ENCODE measurements at regions not wholly inside any gene's neighbourhood (a gene's known extent, or its start where the extent isn't known, plus 50 kb on each side); places are given as distances from the start of the nearest gene placed in this dataset.

DNA sequence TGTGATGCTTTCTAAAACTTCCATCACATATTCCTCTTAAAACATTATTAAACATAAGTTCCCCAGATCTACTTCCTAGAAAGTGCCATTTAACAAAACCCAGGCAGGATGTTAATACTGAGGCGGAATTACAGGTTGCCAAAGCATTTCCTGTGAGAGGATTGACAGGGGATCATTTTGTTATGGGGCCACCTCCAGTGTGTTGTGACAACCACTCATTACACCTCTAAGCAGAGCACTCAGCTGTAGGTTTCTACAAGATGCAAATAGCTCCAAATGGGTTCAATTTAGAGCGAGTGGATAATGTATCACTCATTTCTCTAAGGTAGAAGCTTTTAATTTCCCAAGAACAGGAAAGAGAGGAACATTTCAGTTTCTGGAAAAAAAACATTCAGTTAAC lies 1429.5 kb upstream of the ACVR2A start:
- DNase-seq = no peak
- CTCF ChIA-PET = no interaction called here

DNA sequence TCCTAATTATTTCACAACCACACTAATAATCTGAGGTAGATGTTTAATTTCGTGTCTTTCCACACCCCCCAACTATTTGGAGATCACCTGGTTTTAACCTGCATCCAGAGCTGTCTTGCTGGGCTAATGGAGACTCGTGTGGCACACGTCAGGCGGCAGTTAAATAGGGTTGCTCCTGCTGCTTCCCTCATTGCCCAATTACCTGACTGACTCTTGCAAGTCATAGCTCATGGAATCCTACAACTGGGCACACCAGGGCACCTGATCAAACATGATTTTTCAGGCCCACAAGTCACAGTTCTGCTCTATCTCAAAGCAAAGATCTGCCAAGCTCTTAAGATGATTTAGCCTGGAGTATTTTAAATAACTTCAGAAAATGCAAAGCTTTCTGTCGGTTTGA lies 1430.4 kb upstream of the ACVR2A start:
- Histone ChIP-seq H3K27ac (no peak overlapping the region), H3K9me2 (ENCODE audit: insufficient read depth) (no peaks in the 10 kb centered on the region), H3K4me1 (replicated peaks; ENCODE audit: insufficient read depth) (no peaks in the 10 kb centered on the region), H3K27me3 (ENCODE audit: insufficient read depth, low read depth) (no peaks in the 10 kb centered on the region), H2AFZ (no peak overlapping the region), H3K36me3 (ENCODE audit: low read depth) (no peaks in the 10 kb centered on the region), H3K4me2 (no peak overlapping the region), H4K20me1 (ENCODE audit: insufficient read depth) (no peaks in the 10 kb centered on the region), H3K4me3 (no peak overlapping the region), H3K9me3 (ENCODE audit: insufficient read depth, low read depth) (no peaks in the 10 kb centered on the region), H3F3A (ENCODE audit: insufficient read depth, low read depth) (no peaks in the 10 kb centered on the region), H3K79me2 (ENCODE audit: low read depth) (no peaks in the 10 kb centered on the region)
- intact Hi-C loops (cut with micrococcal nuclease; ENCODE audit: unreplicated experiment) = no loop called here
- BruUV-seq (replicated peaks) = no TSS peak
- POLR2A ChIA-PET (ENCODE audit: unreplicated experiment) = no interaction called here
- DNase-seq = no peak
- CTCF ChIA-PET = no interaction called here
- no peak for TF ChIP-seq CTCF (conservative IDR thresholded peaks at IDR 0.05)
- TF ChIP-seq EZH2 (IDR thresholded peaks at IDR 0.05; ENCODE audit: low read depth) = no peak

More for the DNA sequence above, 1429.5 kb upstream of the ACVR2A start:
- no TSS peak for BruUV-seq (replicated peaks)
- TF ChIP-seq EZH2 (IDR thresholded peaks at IDR 0.05; ENCODE audit: low read depth) = no peak
- no peak for TF ChIP-seq CTCF (conservative IDR thresholded peaks at IDR 0.05)
- H3K9me3 ChIP-seq (ENCODE audit: insufficient read depth, low read depth) = no peaks in the 10 kb centered on the region
- intact Hi-C loops (cut with micrococcal nuclease; ENCODE audit: unreplicated experiment) = no loop called here
- no peak overlapping the region for H3K27ac ChIP-seq
- H3F3A ChIP-seq (ENCODE audit: insufficient read depth, low read depth) = no peaks in the 10 kb centered on the region
- no peak overlapping the region for H3K4me3 ChIP-seq
- no peaks in the 10 kb centered on the region for H3K4me1 ChIP-seq (replicated peaks; ENCODE audit: insufficient read depth)
- no peaks in the 10 kb centered on the region for H3K27me3 ChIP-seq (ENCODE audit: insufficient read depth, low read depth)
- H4K20me1 ChIP-seq (ENCODE audit: insufficient read depth) = no peaks in the 10 kb centered on the region
- no peaks in the 10 kb centered on the region for H3K79me2 ChIP-seq (ENCODE audit: low read depth)
- H3K4me2 ChIP-seq = no peak overlapping the region
- no peaks in the 10 kb centered on the region for H3K9me2 ChIP-seq (ENCODE audit: insufficient read depth)
- no peaks in the 10 kb centered on the region for H3K36me3 ChIP-seq (ENCODE audit: low read depth)
- POLR2A ChIA-PET (ENCODE audit: unreplicated experiment) = no interaction called here
- H2AFZ ChIP-seq = no peak overlapping the region

- H3K4me1 ChIP-seq (replicated peaks; ENCODE audit: insufficient read depth) = no peaks in the 10 kb centered on the region
- intact Hi-C loops (cut with micrococcal nuclease; ENCODE audit: unreplicated experiment) = no loop called here
- no peaks in the 10 kb centered on the region for H4K20me1 ChIP-seq (ENCODE audit: insufficient read depth)
- no TSS peak for BruUV-seq (replicated peaks)
- no peaks in the 10 kb centered on the region for H3K9me2 ChIP-seq (ENCODE audit: insufficient read depth)
- H3K36me3 ChIP-seq (ENCODE audit: low read depth) = no peaks in the 10 kb centered on the region
- H3F3A ChIP-seq (ENCODE audit: insufficient read depth, low read depth) = no peaks in the 10 kb centered on the region
- no peak for DNase-seq
- no peak overlapping the region for H3K4me3 ChIP-seq
- POLR2A ChIA-PET (ENCODE audit: unreplicated experiment) = no interaction called here
- no peaks in the 10 kb centered on the region for H3K79me2 ChIP-seq (ENCODE audit: low read depth)
- no peak overlapping the region for H3K4me2 ChIP-seq
- H3K27me3 ChIP-seq (ENCODE audit: insufficient read depth, low read depth) = no peaks in the 10 kb centered on the region
- H3K27ac ChIP-seq = no peak overlapping the region
- H3K9me3 ChIP-seq (ENCODE audit: insufficient read depth, low read depth) = no peaks in the 10 kb centered on the region
- no peak overlapping the region for H2AFZ ChIP-seq
- CTCF ChIA-PET = no interaction called here
- TF ChIP-seq EZH2 (IDR thresholded peaks at IDR 0.05; ENCODE audit: low read depth) = no peak
- no peak for TF ChIP-seq CTCF (conservative IDR thresholded peaks at IDR 0.05)
Measured at GRCh38 chr2:146413086-146413610, 1431.7 kb upstream of the ACVR2A start.
